Smooth muscle cell (in vitro differentiated cells): ENCODE measurements at regions not wholly inside any gene's neighbourhood (a gene's known extent, or its start where the extent isn't known, plus 50 kb on each side); places are given as distances from the start of the nearest gene placed in this dataset.

Source experiments
- DNase-seq: peaks from one replicate; lab custom pipeline; 2025; ENCODE audit not compliant: unreplicated experiment; lab: John Stamatoyannopoulos, UW
- H2AFZ ChIP-seq: fragments of 200-600 bp; sonication (generic); 2 replicates; pipeline ENCODE4 v1.6.0; 2016; ENCODE audit warnings: antibody characterized with exemption, low read depth, mild to moderate bottlenecking
- H3F3A ChIP-seq: fragments of 200-600 bp; sonication (generic); 2 replicates; pipeline ENCODE4 v1.6.0; 2017; ENCODE audit warnings: antibody characterized with exemption, low read depth
- H3K27ac ChIP-seq: fragments of 200-600 bp; sonication (generic); 2 replicates; pipeline ENCODE4 v1.5.1; 2016; ENCODE audit warnings: low read depth, mild to moderate bottlenecking
- H3K27me3 ChIP-seq: fragments of 200-600 bp; sonication (generic); 2 replicates; pipeline ENCODE4 v1.6.1; 2016; ENCODE audit warnings: low read depth, mild to moderate bottlenecking
- H3K36me3 ChIP-seq: fragments of 200-600 bp; sonication (generic); 2 replicates; pipeline ENCODE4 v1.5.1; 2016; ENCODE audit warnings: low read depth
- H3K4me1 ChIP-seq: fragments of 200-600 bp; sonication (generic); 2 replicates; pipeline ENCODE4 v1.5.1; 2016; ENCODE audit warnings: low read depth
- H3K4me2 ChIP-seq: fragments of 200-600 bp; sonication (generic); 2 replicates; pipeline ENCODE4 v1.6.0; 2016; ENCODE audit warnings: mild to moderate bottlenecking
- H3K4me3 ChIP-seq: fragments of 200-600 bp; sonication (generic); 2 replicates; pipeline ENCODE4 v1.5.1; 2016; ENCODE audit warnings: mild to moderate bottlenecking
- H3K79me2 ChIP-seq: fragments of 200-600 bp; sonication (generic); 2 replicates; pipeline ENCODE4 v1.6.0; 2016; ENCODE audit warnings: low read depth, mild to moderate bottlenecking
- H3K9ac ChIP-seq: fragments of 200-600 bp; sonication (generic); 2 replicates; pipeline ENCODE4 v1.6.0; 2016; ENCODE audit warnings: low read depth
- H3K9me3 ChIP-seq: fragments of 200-600 bp; sonication (generic); replicated peaks from 2 replicates; pipeline ENCODE4 v1.5.1; 2016; ENCODE audit warnings: low read depth
- H4K20me1 ChIP-seq: fragments of 200-600 bp; sonication (generic); 2 replicates; pipeline ENCODE4 v1.6.0; 2016; ENCODE audit warnings: low read depth
- CTCF ChIP-seq: fragments of 200-600 bp; sonication (generic); IDR thresholded peaks from 2 replicates; pipeline ENCODE4 v1.5.1; 2017; ENCODE audit warnings: borderline replicate concordance, mild to moderate bottlenecking, antibody characterized with exemption; ENCODE audit not compliant: insufficient read depth, poor library complexity, severe bottlenecking
- WGBS: methylation state at CpG from one replicate; pipeline ENCODE4 v1.1.7; 2016; ENCODE audit warnings: low lambda C conversion rate; 5-methylcytosine and 5-hydroxymethylcytosine counted together

GRCh38 chr6:43988801-43989200 is 138.5 kb downstream of the MRPL14 start:
- Histone ChIP-seq H3K36me3 (no peaks in the 10 kb centered on the region), H3F3A (peaks cover 3% of the 10 kb centered on the region), H3K4me3 (no peak overlapping the region), H3K9me3 (no peaks in the 10 kb centered on the region), H2AFZ (no peak overlapping the region), H3K4me1 (peaks cover 19% of the 10 kb centered on the region), H3K27ac (no peak overlapping the region), H4K20me1 (no peaks in the 10 kb centered on the region), H3K27me3 (peaks cover 4% of the 10 kb centered on the region), H3K4me2 (no peak overlapping the region), H3K9ac (no peak overlapping the region), H3K79me2 (no peaks in the 10 kb centered on the region)
- WGBS: 91% methylated on average over 3 of the region's 3 CpGs
- DNase-seq: no peak
- no peak for TF ChIP-seq CTCF

- H3F3A ChIP-seq: peaks cover 3% of the 10 kb centered on the region
- no peaks in the 10 kb centered on the region for H3K79me2 ChIP-seq
- H4K20me1 ChIP-seq: no peaks in the 10 kb centered on the region
- peaks cover 19% of the 10 kb centered on the region for H3K4me1 ChIP-seq
- no peak overlapping the region for H3K4me2 ChIP-seq
- H3K27ac ChIP-seq: no peak overlapping the region
- peaks cover 4% of the 10 kb centered on the region for H3K27me3 ChIP-seq
- 95% methylated on average over 7 of the region's 7 CpGs for WGBS
- no peak for DNase-seq
- H2AFZ ChIP-seq: no peak overlapping the region
- no peaks in the 10 kb centered on the region for H3K9me3 ChIP-seq
- no peaks in the 10 kb centered on the region for H3K36me3 ChIP-seq
- no peak for TF ChIP-seq CTCF
- H3K4me3 ChIP-seq: no peak overlapping the region
- no peak overlapping the region for H3K9ac ChIP-seq
These were observed 139.3 kb downstream of the MRPL14 start for GRCh38 chr6:43987838-43988439.

GRCh38 chr6:43986177-43986825 is 141.0 kb downstream of the MRPL14 start:
- WGBS: 93% methylated on average over 7 of the region's 7 CpGs
- TF ChIP-seq CTCF: no peak
- no peaks in the 10 kb centered on the region for H3K9me3 ChIP-seq

GRCh38 chr6:43985329-43985728 is 141.9 kb downstream of the MRPL14 start:
- Histone ChIP-seq H3K9ac (no peak overlapping the region), H3K4me2 (peak overlapping the region; percentile 15), H3F3A (no peaks in the 10 kb centered on the region), H3K27ac (no peak overlapping the region), H3K36me3 (no peaks in the 10 kb centered on the region), H3K27me3 (peaks cover 4% of the 10 kb centered on the region), H3K79me2 (no peaks in the 10 kb centered on the region), H4K20me1 (no peaks in the 10 kb centered on the region), H3K9me3 (no peaks in the 10 kb centered on the region), H2AFZ (no peak overlapping the region), H3K4me3 (no peak overlapping the region), H3K4me1 (peaks cover 15% of the 10 kb centered on the region)
- no peak for TF ChIP-seq CTCF
- WGBS: 95% methylated on average over 2 of the region's 2 CpGs
- DNase-seq: no peak

More at GRCh38 chr6:43986177-43986825, 141.0 kb downstream of the MRPL14 start:
- H2AFZ ChIP-seq: no peak overlapping the region
- no peak overlapping the region for H3K4me3 ChIP-seq
- H3K27ac ChIP-seq: no peak overlapping the region
- H3K9ac ChIP-seq: no peak overlapping the region
- H3F3A ChIP-seq: peaks cover 1% of the 10 kb centered on the region
- no peak for DNase-seq
- H3K79me2 ChIP-seq: no peaks in the 10 kb centered on the region
- H3K27me3 ChIP-seq: peaks cover 4% of the 10 kb centered on the region
- H4K20me1 ChIP-seq: no peaks in the 10 kb centered on the region
- H3K4me2 ChIP-seq: no peak overlapping the region
- peaks cover 19% of the 10 kb centered on the region for H3K4me1 ChIP-seq
- H3K36me3 ChIP-seq: no peaks in the 10 kb centered on the region
